Astrocyte (in vitro differentiated cells and primary cell): ENCODE measurements at regions not wholly inside any gene's neighbourhood (a gene's known extent, or its start where the extent isn't known, plus 50 kb on each side); places are given as distances from the start of the nearest gene placed in this dataset.

Experiments
- DNase-seq: peaks from one replicate; pipeline ENCODE4 v3.0.0-alpha.2; 2010; ENCODE audit warnings: low read depth
- FAIRE-seq: peaks from 2 replicates; lab custom pipeline; 2011; peaks lifted over from hg19 to GRCh38; lab: Jason Lieb, UNC
- H2AFZ ChIP-seq: 2 replicates; pipeline ENCODE4 v1.6.0; 2012; ENCODE audit warnings: low read depth, low read length, inconsistent platforms
- H3K27ac ChIP-seq: 2 replicates; pipeline ENCODE4 v1.5.1; 2011; ENCODE audit warnings: low read depth, low read length, inconsistent platforms
- H3K27me3 ChIP-seq: 2 replicates; pipeline ENCODE4 v1.6.0; 2011; ENCODE audit warnings: low read length, inconsistent platforms; ENCODE audit not compliant: insufficient read depth
- H3K36me3 ChIP-seq: 2 replicates; pipeline ENCODE4 v1.5.1; 2011; ENCODE audit warnings: low read length, inconsistent platforms; ENCODE audit not compliant: insufficient read depth
- H3K4me1 ChIP-seq: 2 replicates; pipeline ENCODE4 v1.5.1; 2011; ENCODE audit warnings: low read length, inconsistent platforms; ENCODE audit not compliant: insufficient read depth
- H3K4me2 ChIP-seq: 2 replicates; pipeline ENCODE4 v1.6.0; 2012; ENCODE audit warnings: low read length, inconsistent platforms
- H3K4me3 ChIP-seq: 2 replicates; pipeline ENCODE4 v1.5.1; 2011; ENCODE audit warnings: low read depth, mild to moderate bottlenecking, low read length, inconsistent platforms; ENCODE audit not compliant: insufficient read depth
- H3K79me2 ChIP-seq: 2 replicates; pipeline ENCODE4 v1.6.0; 2012; ENCODE audit warnings: mild to moderate bottlenecking, low read length, inconsistent platforms; ENCODE audit not compliant: insufficient read depth
- H3K9ac ChIP-seq: 2 replicates; pipeline ENCODE4 v1.6.0; 2012; ENCODE audit warnings: mild to moderate bottlenecking, low read length, inconsistent platforms
- H3K9me3 ChIP-seq: 2 replicates; pipeline ENCODE4 v1.5.1; 2012; ENCODE audit warnings: low read depth, mild to moderate bottlenecking, low read length, inconsistent platforms; ENCODE audit not compliant: insufficient read depth
- H4K20me1 ChIP-seq: 2 replicates; pipeline ENCODE4 v1.6.0; 2012; ENCODE audit warnings: low read length, inconsistent platforms; ENCODE audit not compliant: insufficient read depth
- H3K27ac Mint-ChIP-seq: one replicate; pipeline ENCODE4 v1.8.0; 2021; ENCODE audit warnings: mild to moderate bottlenecking, mixed read lengths; ENCODE audit not compliant: unreplicated experiment
- H3K27me3 Mint-ChIP-seq: one replicate; pipeline ENCODE4 v1.8.0; 2021; ENCODE audit warnings: low read depth, mixed read lengths; ENCODE audit not compliant: unreplicated experiment
- H3K36me3 Mint-ChIP-seq: one replicate; pipeline ENCODE4 v1.8.0; 2021; ENCODE audit warnings: low read depth, mixed read lengths; ENCODE audit not compliant: unreplicated experiment
- H3K4me1 Mint-ChIP-seq: one replicate; pipeline ENCODE4 v1.8.0; 2021; ENCODE audit warnings: low read depth, mixed read lengths; ENCODE audit not compliant: unreplicated experiment
- H3K4me3 Mint-ChIP-seq: one replicate; pipeline ENCODE4 v1.8.0; 2021; ENCODE audit warnings: mild to moderate bottlenecking, moderate library complexity, mixed read lengths; ENCODE audit not compliant: unreplicated experiment
- H3K9me3 Mint-ChIP-seq: one replicate; pipeline ENCODE4 v1.8.0; 2021; ENCODE audit warnings: mild to moderate bottlenecking, mixed read lengths; ENCODE audit not compliant: unreplicated experiment
- EZH2 ChIP-seq: IDR thresholded peaks from 2 replicates; pipeline ENCODE4 v1.6.1; 2012; ENCODE audit warnings: mild to moderate bottlenecking, low read length, inconsistent platforms; ENCODE audit not compliant: insufficient read depth
- TF ChIP-seq, protein P1 (sequence below): IDR thresholded peaks from 2 replicates; pipeline ENCODE4 v1.5.1; 2011; ENCODE audit warnings: low read depth, mild to moderate bottlenecking, inconsistent platforms, low read length, moderate library complexity; ENCODE audit not compliant: insufficient read depth

DNA sequence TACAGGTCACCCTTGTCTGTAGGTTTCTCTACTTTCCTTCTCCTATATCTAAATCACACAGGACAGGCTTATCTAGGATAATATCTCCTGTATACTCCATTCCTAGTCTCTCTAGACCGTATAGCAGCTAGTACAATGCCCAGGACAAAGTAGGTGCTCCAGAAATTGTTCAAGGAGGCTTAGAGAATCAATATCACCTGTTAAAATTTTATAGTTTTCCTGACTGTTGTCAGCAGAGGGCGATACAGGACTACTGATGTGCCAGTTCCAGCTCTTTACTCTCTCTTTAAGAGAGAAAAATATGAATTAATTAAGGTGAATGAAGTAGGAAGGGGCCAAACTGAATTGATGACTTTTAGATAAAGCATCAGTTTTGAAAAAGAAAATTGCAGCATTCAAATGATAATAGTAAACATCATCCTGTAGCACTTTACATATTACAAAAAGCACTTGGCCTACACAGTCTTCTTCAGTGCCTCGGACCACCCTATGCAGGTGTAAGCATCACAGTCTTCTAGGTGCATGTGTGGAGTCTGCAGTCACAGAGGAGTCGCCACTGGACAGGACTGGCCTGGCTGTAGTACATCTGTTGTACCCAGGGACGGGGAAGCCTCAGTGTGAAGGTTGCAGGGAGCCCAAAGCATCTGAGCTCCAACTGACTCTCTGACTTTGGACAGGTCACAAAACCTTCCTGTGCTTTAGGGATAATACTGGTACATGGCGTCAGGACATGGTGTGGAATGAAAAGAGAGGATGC, 61.9 kb upstream of the MAX start:
- Histone ChIP-seq H3K36me3 (no peaks in the 10 kb centered on the region), H3K27me3 (no peaks in the 10 kb centered on the region), H3K4me1 (peaks cover 5% of the 10 kb centered on the region), H3K79me2 (no peaks in the 10 kb centered on the region), H3K4me3 (no peak overlapping the region), H2AFZ (no peak overlapping the region), H3K9ac (no peak overlapping the region), H3K27ac (no peak overlapping the region), H3K9me3 (no peaks in the 10 kb centered on the region), H4K20me1 (no peaks in the 10 kb centered on the region), H3K4me2 (no peak overlapping the region)
- FAIRE-seq (no peak), DNase-seq (no peak)
- Mint-ChIP-seq H3K4me3 (no peak overlapping the region), H3K9me3 (no peaks in the 10 kb centered on the region), H3K4me1 (no peaks in the 10 kb centered on the region), H3K27ac (no peak overlapping the region), H3K36me3 (no peaks in the 10 kb centered on the region), H3K27me3 (peaks cover 3% of the 10 kb centered on the region)
- TF ChIP-seq EZH2: no peak
- TF ChIP-seq, protein P1, sequence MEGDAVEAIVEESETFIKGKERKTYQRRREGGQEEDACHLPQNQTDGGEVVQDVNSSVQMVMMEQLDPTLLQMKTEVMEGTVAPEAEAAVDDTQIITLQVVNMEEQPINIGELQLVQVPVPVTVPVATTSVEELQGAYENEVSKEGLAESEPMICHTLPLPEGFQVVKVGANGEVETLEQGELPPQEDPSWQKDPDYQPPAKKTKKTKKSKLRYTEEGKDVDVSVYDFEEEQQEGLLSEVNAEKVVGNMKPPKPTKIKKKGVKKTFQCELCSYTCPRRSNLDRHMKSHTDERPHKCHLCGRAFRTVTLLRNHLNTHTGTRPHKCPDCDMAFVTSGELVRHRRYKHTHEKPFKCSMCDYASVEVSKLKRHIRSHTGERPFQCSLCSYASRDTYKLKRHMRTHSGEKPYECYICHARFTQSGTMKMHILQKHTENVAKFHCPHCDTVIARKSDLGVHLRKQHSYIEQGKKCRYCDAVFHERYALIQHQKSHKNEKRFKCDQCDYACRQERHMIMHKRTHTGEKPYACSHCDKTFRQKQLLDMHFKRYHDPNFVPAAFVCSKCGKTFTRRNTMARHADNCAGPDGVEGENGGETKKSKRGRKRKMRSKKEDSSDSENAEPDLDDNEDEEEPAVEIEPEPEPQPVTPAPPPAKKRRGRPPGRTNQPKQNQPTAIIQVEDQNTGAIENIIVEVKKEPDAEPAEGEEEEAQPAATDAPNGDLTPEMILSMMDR: peak; percentile 70

DNA sequence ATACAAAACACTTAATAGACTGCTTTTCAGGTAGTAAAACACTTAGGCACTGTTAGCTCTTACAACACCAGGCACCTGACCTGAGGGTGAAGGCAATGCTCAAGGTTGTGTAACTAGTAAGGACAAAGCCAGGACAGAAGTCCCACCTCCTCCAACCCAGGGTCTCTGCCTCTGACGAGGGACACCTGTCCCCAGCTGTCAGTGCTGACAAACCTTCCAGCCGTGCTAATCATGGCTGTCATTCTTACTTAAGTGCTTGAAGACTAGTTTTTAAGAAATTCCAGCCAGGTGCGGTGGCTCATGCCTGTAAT, 62.5 kb upstream of the MAX start:
- Histone ChIP-seq H2AFZ (no peak overlapping the region), H3K79me2 (no peaks in the 10 kb centered on the region), H4K20me1 (no peaks in the 10 kb centered on the region), H3K27me3 (no peaks in the 10 kb centered on the region), H3K36me3 (no peaks in the 10 kb centered on the region), H3K27ac (no peak overlapping the region), H3K4me1 (peaks cover 10% of the 10 kb centered on the region), H3K9me3 (no peaks in the 10 kb centered on the region), H3K9ac (no peak overlapping the region), H3K4me3 (no peak overlapping the region), H3K4me2 (no peak overlapping the region)
- Mint-ChIP-seq H3K27ac (no peak overlapping the region), H3K27me3 (peaks cover 3% of the 10 kb centered on the region), H3K4me3 (no peak overlapping the region), H3K9me3 (no peaks in the 10 kb centered on the region), H3K36me3 (no peaks in the 10 kb centered on the region), H3K4me1 (peaks cover 4% of the 10 kb centered on the region)
- TF ChIP-seq, protein P1: no peak
- TF ChIP-seq EZH2: no peak
- FAIRE-seq: no peak
- DNase-seq: no peak

DNA sequence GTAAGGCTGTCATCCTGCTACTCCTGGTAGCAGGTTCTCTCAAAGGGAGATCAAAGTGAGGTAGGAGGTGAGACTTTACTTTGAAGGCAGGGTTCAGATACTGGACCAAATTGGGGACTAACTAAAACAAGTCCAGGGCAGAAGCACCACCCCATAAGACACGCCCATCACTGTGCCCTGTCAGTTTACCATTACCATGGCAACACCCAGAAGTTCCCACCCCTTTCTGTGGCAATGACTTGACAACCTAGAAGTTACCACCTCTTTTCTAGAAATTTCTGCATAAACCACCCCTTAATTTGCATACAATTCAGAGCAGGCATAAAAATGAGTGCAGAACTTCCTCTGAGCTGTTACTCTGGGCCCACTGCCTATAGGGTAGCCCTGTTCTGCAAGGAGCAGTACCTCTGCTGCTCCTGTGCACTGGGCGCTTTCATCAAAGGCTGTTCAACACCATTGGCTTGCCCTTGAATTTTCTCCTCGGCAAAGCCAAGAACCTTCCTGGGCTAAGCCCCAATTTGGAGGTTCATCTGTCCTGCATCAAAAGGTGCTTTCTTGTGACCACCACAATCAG, 64.8 kb upstream of the MAX start:
- H3K4me3 Mint-ChIP-seq: no peak overlapping the region
- Histone ChIP-seq H3K27me3 (no peaks in the 10 kb centered on the region), H3K9me3 (no peaks in the 10 kb centered on the region), H4K20me1 (no peaks in the 10 kb centered on the region), H3K27ac (no peak overlapping the region), H3K79me2 (no peaks in the 10 kb centered on the region), H3K4me3 (no peak overlapping the region), H3K4me1 (peaks cover 20% of the 10 kb centered on the region), H3K4me2 (no peak overlapping the region), H2AFZ (no peak overlapping the region), H3K36me3 (no peaks in the 10 kb centered on the region), H3K9ac (no peak overlapping the region)
- peaks cover 3% of the 10 kb centered on the region for H3K27me3 Mint-ChIP-seq
- FAIRE-seq (no peak), DNase-seq (no peak)
- H3K9me3 Mint-ChIP-seq: no peaks in the 10 kb centered on the region
- H3K4me1 Mint-ChIP-seq: peaks cover 7% of the 10 kb centered on the region
- H3K36me3 Mint-ChIP-seq: no peaks in the 10 kb centered on the region
- TF ChIP-seq EZH2: no peak
- TF ChIP-seq, protein P1: no peak
- H3K27ac Mint-ChIP-seq: no peak overlapping the region
